A549 (cell line): ENCODE measurements at regions not wholly inside any gene's neighbourhood (a gene's known extent, or its start where the extent isn't known, plus 50 kb on each side); places are given as distances from the start of the nearest gene placed in this dataset.

Experiments
- ATAC-seq, 2 experiments: fragments of 200-7000 bp in 1 of 2; fragments of >200 bp in 1 of 2; cut with Nextera tagmentation in 1 of 2; cut with Tn5 transposase in 1 of 2; 3 replicates each; pipeline versions ENCODE4 v1.8.0 to v1.9.1; 2018 to 2020; ENCODE audit warnings: mild to moderate bottlenecking in 1 of 2, moderate library complexity in 1 of 2
- CTCF ChIA-PET: fragments of 300-600 bp; sonication (Branson Sonifier 250); formaldehyde crosslinking; extraction: SDS; loops from one replicate; lab custom pipeline; 2021; ENCODE audit warnings: antibody characterized with exemption, inconsistent platforms; lab: Yijun Ruan, JAX
- POLR2A ChIA-PET: fragments of 350-600 bp; formaldehyde crosslinking; extraction: SDS; loops from one replicate; lab custom pipeline; 2021; ENCODE audit warnings: antibody characterized with exemption, inconsistent platforms; lab: Yijun Ruan, JAX
- DNase-seq, 2 experiments: peaks; one replicate each; pipeline versions ENCODE4 v3.0.0 to v3.0.0-alpha.2; 2011 to 2016; ENCODE audit warnings: low read depth in 1 of 2, low spot score in 1 of 2
- FAIRE-seq: peaks from 2 replicates; lab custom pipeline; 2011; peaks lifted over from hg19 to GRCh38; lab: Jason Lieb, UNC
- H3K27ac ChIP-seq, 2 experiments: fragments of >200 bp; sonication (Bioruptor Twin); formaldehyde crosslinking; 3 replicates each; pipeline ENCODE4 v1.5.1; 2016 to 2017
- H3K4me1 ChIP-seq: fragments of >200 bp; sonication (Bioruptor Twin); formaldehyde crosslinking; 3 replicates; pipeline ENCODE4 v1.6.1; 2016
- H3K4me2 ChIP-seq: fragments of >200 bp; sonication (Bioruptor Twin); formaldehyde crosslinking; 3 replicates; pipeline ENCODE4 v1.6.1; 2016
- H3K4me3 ChIP-seq: fragments of >200 bp; sonication (Bioruptor Twin); formaldehyde crosslinking; 3 replicates; pipeline ENCODE4 v1.5.1; 2016
- H3K9me3 ChIP-seq: fragments of >200 bp; sonication (Bioruptor Twin); formaldehyde crosslinking; 3 replicates; pipeline ENCODE4 v1.6.1; 2016
- ATOH8 ChIP-seq: fragments of 250-450 bp; sonication (Bioruptor Pico); IDR thresholded peaks from 2 replicates; pipeline ENCODE4 v1.5.0; 2020; ENCODE audit warnings: low read depth, mild to moderate bottlenecking, moderate library complexity
- CHD2 ChIP-seq: fragments of 150-350 bp; IDR thresholded peaks from 2 replicates; pipeline ENCODE4 v1.6.1; 2014; ENCODE audit warnings: low read length; ENCODE audit not compliant: partially characterized antibody
- EHMT2 ChIP-seq: fragments of 200-600 bp; sonication (generic); IDR thresholded peaks from 2 replicates; pipeline ENCODE4 v1.6.1; 2016; ENCODE audit warnings: antibody characterized with exemption, low read depth, mild to moderate bottlenecking, moderate library complexity
- ELK1 ChIP-seq: fragments of 150-350 bp; IDR thresholded peaks from 2 replicates; pipeline ENCODE4 v1.6.1; 2014; ENCODE audit warnings: low read depth, mild to moderate bottlenecking, low read length
- ESRRA ChIP-seq: fragments of 150-350 bp; IDR thresholded peaks from 2 replicates; pipeline ENCODE4 v1.6.1; 2014; ENCODE audit warnings: mild to moderate bottlenecking, low read length, borderline replicate concordance
- FOXS1 ChIP-seq: fragments of 250-450 bp; sonication (Bioruptor Pico); IDR thresholded peaks from 2 replicates; pipeline ENCODE4 v1.5.0; 2020; ENCODE audit warnings: mild to moderate bottlenecking, moderate library complexity
- HES2 ChIP-seq: fragments of >200 bp; sonication (Bioruptor Twin); formaldehyde crosslinking; IDR thresholded peaks from 2 replicates; pipeline ENCODE4 v1.6.1; 2016
- HOXB13 ChIP-seq: fragments of 250-450 bp; sonication (Bioruptor Pico); IDR thresholded peaks from 2 replicates; pipeline ENCODE4 v1.5.0; 2020; ENCODE audit warnings: low read depth, mild to moderate bottlenecking, moderate library complexity
- HOXB5 ChIP-seq: fragments of 250-450 bp; sonication (Bioruptor Pico); IDR thresholded peaks from 2 replicates; pipeline ENCODE4 v1.5.0; 2020; ENCODE audit warnings: mild to moderate bottlenecking, moderate library complexity
- JUN ChIP-seq, 2 experiments: fragments of >200 bp; sonication (Bioruptor Twin); formaldehyde crosslinking; IDR thresholded peaks; 2 replicates in 1 of 2; 3 replicates in 1 of 2; pipeline ENCODE4 v1.6.1; 2016 to 2017
- JUNB ChIP-seq: fragments of >200 bp; sonication (Bioruptor Twin); formaldehyde crosslinking; IDR thresholded peaks from 2 replicates; pipeline ENCODE4 v1.6.1; 2016
- KDM5A ChIP-seq: fragments of 200-600 bp; sonication (generic); IDR thresholded peaks from 2 replicates; pipeline ENCODE4 v1.6.1; 2016; ENCODE audit warnings: antibody characterized with exemption, mild to moderate bottlenecking
- MAFK ChIP-seq: fragments of 450-650 bp; IDR thresholded peaks from 2 replicates; pipeline ENCODE4 v1.6.1; 2014; ENCODE audit not compliant: partially characterized antibody
- MAZ ChIP-seq: fragments of 150-350 bp; IDR thresholded peaks from 2 replicates; pipeline ENCODE4 v1.6.1; 2014; ENCODE audit warnings: antibody characterized with exemption, low read depth, low read length, borderline replicate concordance
- MYC ChIP-seq: IDR thresholded peaks from 2 replicates; pipeline ENCODE4 v1.6.1; 2012; ENCODE audit warnings: mild to moderate bottlenecking, inconsistent platforms, low read length, improper control_type of control experiment, borderline replicate concordance
- PHF8 ChIP-seq: fragments of 200-600 bp; sonication (generic); IDR thresholded peaks from 2 replicates; pipeline ENCODE4 v1.6.1; 2016; ENCODE audit warnings: low read depth, mild to moderate bottlenecking, antibody characterized with exemption, moderate library complexity, borderline replicate concordance
- RNF2 ChIP-seq: fragments of 200-600 bp; sonication (generic); IDR thresholded peaks from 2 replicates; pipeline ENCODE4 v1.6.1; 2016; ENCODE audit warnings: low read depth, mild to moderate bottlenecking, antibody characterized with exemption, moderate library complexity, borderline replicate concordance
- WGBS: methylation state at CpG from one replicate; pipeline ENCODE4 v1.1.6; 2017; ENCODE audit errors: missing lambda C conversion rate; 5-methylcytosine and 5-hydroxymethylcytosine counted together

- Histone ChIP-seq H3K4me3 (no peak overlapping the region), H3K4me2 (no peak overlapping the region), H3K9me3 (no peaks in the 10 kb centered on the region), H3K27ac (no peak overlapping the region), H3K4me1 (no peaks in the 10 kb centered on the region)
- CTCF ChIA-PET = no interaction called here
- POLR2A ChIA-PET = no interaction called here
- no peak for ATAC-seq
- DNase-seq = no peak
- no peak for TF ChIP-seq MAZ
- no peak for FAIRE-seq
- 4% methylated on average over 5 of the region's 5 CpGs for WGBS
Measured at GRCh38 chr11:131295986-131296385, 74.4 kb upstream of the NTM start.

GRCh38 chr11:131297441-131297840 lies 73.0 kb upstream of the NTM start:
- DNase-seq (no peak), ATAC-seq (no peak), FAIRE-seq (no peak)
- ChIA-PET POLR2A (no interaction called here), CTCF (no interaction called here)
- Histone ChIP-seq H3K4me3 (no peak overlapping the region), H3K27ac (no peak overlapping the region), H3K4me1 (no peaks in the 10 kb centered on the region), H3K4me2 (no peak overlapping the region), H3K9me3 (no peaks in the 10 kb centered on the region)
- 27% methylated on average over 6 of the region's 6 CpGs for whole genome bisulfite sequencing
- TF ChIP-seq CHD2 = no peak

GRCh38 chr11:131299598-131300438 lies 70.6 kb upstream of the NTM start:
- DNase-seq = no peak
- Histone ChIP-seq H3K4me1 (no peaks in the 10 kb centered on the region), H3K9me3 (no peaks in the 10 kb centered on the region), H3K27ac (no peak overlapping the region), H3K4me3 (no peak overlapping the region), H3K4me2 (no peak overlapping the region)
- POLR2A ChIA-PET = no interaction called here
- CTCF ChIA-PET = no interaction called here
- no peak for TF ChIP-seq ESRRA
- TF ChIP-seq MYC = no peak
- TF ChIP-seq CHD2 = no peak
- TF ChIP-seq JUNB = no peak
- no peak for TF ChIP-seq ELK1
- no peak for TF ChIP-seq HOXB13 (CRISPR knock-in tag)
- TF ChIP-seq HOXB5 = no peak
- no peak for TF ChIP-seq ATOH8 (CRISPR knock-in tag)
- TF ChIP-seq EHMT2 = no peak
- no peak for TF ChIP-seq MAFK
- TF ChIP-seq JUN (IDR thresholded peaks at IDR 0.05) = no peak
- no peak for TF ChIP-seq PHF8
- no peak for TF ChIP-seq HES2
- TF ChIP-seq FOXS1 = no peak
- no peak for TF ChIP-seq RNF2
- FAIRE-seq = no peak
- 20% methylated on average over 13 of the region's 13 CpGs for WGBS
- no peak for ATAC-seq

- Histone ChIP-seq H3K9me3 (no peaks in the 10 kb centered on the region), H3K4me1 (no peaks in the 10 kb centered on the region), H3K27ac (no peak overlapping the region), H3K4me3 (no peak overlapping the region), H3K4me2 (no peak overlapping the region)
- no peak for DNase-seq
- no peak for FAIRE-seq
- 46% methylated on average over 8 of the region's 10 CpGs for WGBS
- ChIA-PET CTCF (no interaction called here), POLR2A (no interaction called here)
- no peak for ATAC-seq
- TF ChIP-seq KDM5A = no peak
- TF ChIP-seq ATOH8 (CRISPR knock-in tag) = no peak
Measured at GRCh38 chr11:131300439-131300717, 70.0 kb upstream of the NTM start.
